K562 (cell line): ENCODE measurements at regions not wholly inside any gene's neighbourhood (a gene's known extent, or its start where the extent isn't known, plus 50 kb on each side); places are given as distances from the start of the nearest gene placed in this dataset.

ENCODE experiments used
- ATAC-seq: fragments of 200-7000 bp; cut with Tn5 transposase; 3 replicates; pipeline ENCODE4 v1.9.1; 2020; ENCODE audit warnings: moderate library complexity
- BruUV-seq: library from RNA; stranded (reverse); fragments of 400-500 nt; replicated peaks from 2 replicates; lab custom pipeline; 2021; lab: Mats Ljungman, UMichigan
- CTCF ChIA-PET: fragments of 300-600 bp; formaldehyde crosslinking; extraction: SDS; loops from one replicate; lab custom pipeline; 2021; ENCODE audit warnings: low intra/inter-chr PET ratio; lab: Yijun Ruan, JAX
- POLR2A ChIA-PET: fragments of 300-600, 350-650 bp; sonication (Branson Sonifier 250); formaldehyde crosslinking; extraction: SDS; loops from one replicate; lab custom pipeline; 2021; ENCODE audit warnings: antibody characterized with exemption, inconsistent platforms; lab: Yijun Ruan, JAX
- DNase-seq, 4 experiments: peaks; one replicate each; pipeline versions ENCODE4 v3.0.0 to v3.0.0-alpha.2; 2011 to 2018; ENCODE audit warnings: low spot score in 3 of 4, mixed read lengths in 3 of 4; ENCODE audit errors: extremely low read depth in 1 of 4
- FAIRE-seq: peaks from 2 replicates; lab custom pipeline; 2011; peaks lifted over from hg19 to GRCh38; lab: Jason Lieb, UNC
- H2AFZ ChIP-seq: 2 replicates; pipeline ENCODE4 v1.6.0; 2011; ENCODE audit warnings: low read depth, low read length, control low read depth, inconsistent platforms
- H3K27ac ChIP-seq: fragments of 200-600 bp; 3 replicates; pipeline ENCODE4 v1.8.0; 2011; ENCODE audit warnings: low read depth, mild to moderate bottlenecking, control low read depth, inconsistent platforms, low read length, moderate library complexity, mixed read lengths; ENCODE audit errors: extremely low read depth
- H3K27me3 ChIP-seq, 2 experiments: fragments of 300-600 bp in 1 of 2; 2 replicates in 1 of 2; 3 replicates in 1 of 2; pipeline versions ENCODE4 v1.6.0 to v1.8.0; 2011; ENCODE audit warnings: inconsistent platforms in 2 of 2, low read length in 2 of 2, mild to moderate bottlenecking in 1 of 2, mixed read lengths in 1 of 2, moderate library complexity in 1 of 2; ENCODE audit not compliant: control insufficient read depth in 2 of 2, insufficient read depth in 2 of 2
- H3K36me3 ChIP-seq: fragments of 300-600 bp; 3 replicates; pipeline ENCODE4 v1.8.0; 2011; ENCODE audit warnings: mild to moderate bottlenecking, low read length, inconsistent platforms; ENCODE audit not compliant: control insufficient read depth, insufficient read depth
- H3K4me1 ChIP-seq, 2 experiments: fragments of 200-600 bp in 1 of 2; replicated peaks in 1 of 2; 2 replicates in 1 of 2; 3 replicates in 1 of 2; pipeline versions ENCODE4 v1.5.1 to v1.8.0; 2011; ENCODE audit warnings: inconsistent platforms in 2 of 2, low read length in 2 of 2, mild to moderate bottlenecking in 1 of 2, mixed read lengths in 1 of 2, moderate library complexity in 1 of 2; ENCODE audit not compliant: control insufficient read depth in 2 of 2, insufficient read depth in 2 of 2
- H3K4me2 ChIP-seq: 2 replicates; pipeline ENCODE4 v1.6.1; 2011; ENCODE audit warnings: low read length, control low read depth, inconsistent platforms, mixed read lengths; ENCODE audit not compliant: insufficient read depth
- H3K4me3 ChIP-seq: fragments of 200-600 bp; sonication (generic), shearing (Covaris generic); 2 replicates; pipeline ENCODE4 v1.5.1; 2016; ENCODE audit warnings: control low read depth, inconsistent platforms
- H3K79me2 ChIP-seq: fragments of 200-600 bp; 3 replicates; pipeline ENCODE4 v1.8.0; 2011; ENCODE audit warnings: low read length, inconsistent platforms; ENCODE audit not compliant: control insufficient read depth, insufficient read depth
- H3K9ac ChIP-seq, 2 experiments: 2 replicates each; pipeline versions ENCODE4 v1.6.0 to v1.6.1; 2011; ENCODE audit warnings: low read depth in 2 of 2, low read length in 2 of 2, control low read depth in 1 of 2, inconsistent platforms in 1 of 2, mild to moderate bottlenecking in 1 of 2, mixed read lengths in 1 of 2; ENCODE audit not compliant: insufficient read depth in 1 of 2
- H3K9me1 ChIP-seq: one replicate; pipeline ENCODE4 v1.6.0; 2011; ENCODE audit warnings: inconsistent platforms, mild to moderate bottlenecking, low read length, moderate library complexity; ENCODE audit not compliant: control insufficient read depth, insufficient read depth
- H3K9me3 ChIP-seq: replicated peaks from 2 replicates; pipeline ENCODE4 v1.5.1; 2011; ENCODE audit warnings: low read depth, low read length, inconsistent platforms; ENCODE audit not compliant: control insufficient read depth, insufficient read depth
- H4K20me1 ChIP-seq: replicated peaks from 2 replicates; pipeline ENCODE4 v1.6.1; 2011; ENCODE audit warnings: low read length, inconsistent platforms, mixed read lengths; ENCODE audit not compliant: control insufficient read depth, insufficient read depth
- CBFB ChIP-seq: sonication (generic); formaldehyde crosslinking; IDR thresholded peaks from 2 replicates; pipeline ENCODE4 v1.4.0; 2020; ENCODE audit warnings: mild to moderate bottlenecking, missing genetic modification reagents
- ESRRB ChIP-seq: fragments of 250-450 bp; sonication (Bioruptor Pico); IDR thresholded peaks from 2 replicates; pipeline ENCODE4 v1.5.0; 2020; ENCODE audit warnings: mild to moderate bottlenecking, moderate library complexity, borderline replicate concordance
- FOXA3 ChIP-seq, 2 experiments: fragments of 450-650 bp in 1 of 2; sonication (generic) in 1 of 2; formaldehyde crosslinking; IDR thresholded peaks in 1 of 2; conservative IDR thresholded peaks in 1 of 2; 2 replicates each; pipeline versions ENCODE4 v1.4.0 to v1.8.0; 2020 to 2022; ENCODE audit warnings: mild to moderate bottlenecking in 2 of 2, missing genetic modification reagents in 1 of 2
- JUND ChIP-seq, 2 experiments: IDR thresholded peaks; 2 replicates in 1 of 2; 3 replicates in 1 of 2; pipeline ENCODE4 v1.6.1; 2011; ENCODE audit warnings: borderline replicate concordance in 2 of 2, low read depth in 2 of 2, low read length in 2 of 2, improper control_type of control experiment in 1 of 2, missing biosample characterization in 1 of 2, missing genetic modification characterization in 1 of 2, missing genetic modification reagents in 1 of 2
- KDM2B ChIP-seq: fragments of 250-450 bp; sonication (Bioruptor Pico); IDR thresholded peaks from 2 replicates; pipeline ENCODE4 v1.8.0; 2021; ENCODE audit warnings: mild to moderate bottlenecking, moderate library complexity
- NFRKB ChIP-seq: fragments of 450-650 bp; IDR thresholded peaks from 2 replicates; pipeline ENCODE4 v1.6.1; 2016; ENCODE audit warnings: low read depth
- PKNOX1 ChIP-seq: fragments of 450-650 bp; IDR thresholded peaks from 2 replicates; pipeline ENCODE4 v1.6.1; 2016
- POLR2H ChIP-seq: IDR thresholded peaks from 2 replicates; pipeline ENCODE4 v1.6.1; 2016; ENCODE audit warnings: missing genetic modification characterization, low read depth, mild to moderate bottlenecking, control low read depth, missing compliant biosample characterization, moderate library complexity
- TCF7 ChIP-seq: sonication (generic); IDR thresholded peaks from 2 replicates; pipeline ENCODE4 v1.6.1; 2016; ENCODE audit warnings: antibody characterized with exemption, borderline replicate concordance
- XRCC5 ChIP-seq: fragments of 200-400 bp; formaldehyde crosslinking; IDR thresholded peaks from 2 replicates; pipeline ENCODE4 v1.6.1; 2017; ENCODE audit warnings: low read depth, mild to moderate bottlenecking, low read length
- ZBED1 ChIP-seq: IDR thresholded peaks from 2 replicates; pipeline ENCODE4 v1.6.1; 2014
- ZFPM2 ChIP-seq: fragments of 250-450 bp; sonication (Bioruptor Pico); IDR thresholded peaks from 2 replicates; pipeline ENCODE4 v1.5.1; 2022; ENCODE audit warnings: mild to moderate bottlenecking
- WGBS: fragments of 100-300 bp; shearing (Covaris generic); methylation state at CpG from one replicate; pipeline ENCODE4 v1.1.6; 2016; ENCODE audit warnings: low coverage, mixed read lengths; ENCODE audit not compliant: insufficient coverage; ENCODE audit errors: missing lambda C conversion rate; 5-methylcytosine and 5-hydroxymethylcytosine counted together
- in situ Hi-C: fragments of 300-500 bp; cut with MboI; formaldehyde crosslinking; loops from 4 replicates; pipeline ENCODE4 v1.15.0; 2018; ENCODE audit warnings: inconsistent platforms, mixed read lengths
- intact Hi-C: fragments of 100-400 bp; cut with micrococcal nuclease; formaldehyde crosslinking; loops from 2 replicates; pipeline ENCODE4 v1.14.2; 2022
- TF ChIP-seq, protein P1 (sequence below): fragments of 250-450 bp; sonication (Bioruptor Pico); IDR thresholded peaks from 2 replicates; pipeline ENCODE4 v1.4.0; 2020
- TF ChIP-seq, protein P2 (sequence below): sonication (generic); formaldehyde crosslinking; IDR thresholded peaks from 2 replicates; pipeline ENCODE4 v1.4.0; 2020; ENCODE audit warnings: mild to moderate bottlenecking, missing genetic modification reagents
- TF ChIP-seq, protein P3 (sequence below): fragments of 200-800 bp; sonication (Bioruptor generic); IDR thresholded peaks from 2 replicates; pipeline ENCODE4 v1.6.1; 2017; ENCODE audit warnings: missing genetic modification characterization, missing compliant biosample characterization

DNA sequence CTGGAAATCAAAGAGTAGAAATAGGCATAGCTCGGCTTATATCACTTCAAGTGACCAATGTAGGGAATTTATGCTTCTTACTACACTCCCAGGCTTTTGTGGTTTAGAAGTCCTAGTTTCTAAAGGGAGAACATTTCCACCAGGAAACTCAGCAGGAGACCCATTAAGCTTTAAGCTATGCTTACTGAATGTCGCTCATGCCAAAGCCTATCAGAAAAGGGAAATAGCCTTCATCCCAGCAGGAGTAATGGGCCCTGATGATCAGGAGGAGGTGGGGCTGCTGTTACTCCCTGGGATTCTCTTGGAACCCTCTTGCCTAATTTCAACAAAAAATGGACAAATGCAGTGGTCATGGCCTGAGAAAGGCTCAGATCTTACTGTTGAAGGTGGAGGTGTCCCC is 54.5 kb upstream of the SEMA6A start:
- Histone ChIP-seq H2AFZ (no peak overlapping the region), H3K4me3 (no peak overlapping the region), H3K9me3 (no peaks in the 10 kb centered on the region), H3K36me3 (no peaks in the 10 kb centered on the region), H3K79me2 (no peaks in the 10 kb centered on the region), H3K9me1 (no peaks in the 10 kb centered on the region), H3K27ac (no peak overlapping the region), H3K27me3 (no peaks in the 10 kb centered on the region; a peak in 2 of 5 replicates), H3K9ac (no peak overlapping the region), H3K4me2 (no peak overlapping the region), H3K4me1 (no peaks in the 10 kb centered on the region; a peak in 1 of 5 replicates), H4K20me1 (no peaks in the 10 kb centered on the region; the same call in 1 of the 2 replicates)
- DNase-seq (no peak), ATAC-seq (no peak), FAIRE-seq (no peak)
- CTCF ChIA-PET: no interaction called here
- in situ Hi-C loops (no loop called here), intact Hi-C loops (no loop called here)
- POLR2A ChIA-PET: no interaction called here
- WGBS: 0% methylated on average over 2 of the region's 2 CpGs
- BruUV-seq: no TSS peak
- no peak for TF ChIP-seq XRCC5
- TF ChIP-seq FOXA3 (CRISPR knock-in tag; conservative IDR thresholded peaks at IDR 0.05 in 1 of 2, IDR thresholded peaks at IDR 0.05 in 1 of 2): no peak
- TF ChIP-seq TCF7: no peak
- no peak for TF ChIP-seq PKNOX1
- no peak for TF ChIP-seq ZFPM2 (CRISPR knock-in tag)
- TF ChIP-seq POLR2H (tag): no peak
- TF ChIP-seq ZBED1: no peak
- TF ChIP-seq, protein P1, sequence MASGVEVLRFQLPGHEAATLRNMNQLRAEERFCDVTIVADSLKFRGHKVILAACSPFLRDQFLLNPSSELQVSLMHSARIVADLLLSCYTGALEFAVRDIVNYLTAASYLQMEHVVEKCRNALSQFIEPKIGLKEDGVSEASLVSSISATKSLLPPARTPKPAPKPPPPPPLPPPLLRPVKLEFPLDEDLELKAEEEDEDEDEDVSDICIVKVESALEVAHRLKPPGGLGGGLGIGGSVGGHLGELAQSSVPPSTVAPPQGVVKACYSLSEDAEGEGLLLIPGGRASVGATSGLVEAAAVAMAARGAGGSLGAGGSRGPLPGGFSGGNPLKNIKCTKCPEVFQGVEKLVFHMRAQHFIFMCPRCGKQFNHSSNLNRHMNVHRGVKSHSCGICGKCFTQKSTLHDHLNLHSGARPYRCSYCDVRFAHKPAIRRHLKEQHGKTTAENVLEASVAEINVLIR (CRISPR knock-in tag): no peak
- TF ChIP-seq NFRKB: no peak
- TF ChIP-seq JUND (IDR thresholded peaks at IDR 0.05; ENCODE audit: borderline replicate concordance, low read depth, low read length): no peak
- TF ChIP-seq JUND (tag; IDR thresholded peaks at IDR 0.05; ENCODE audit: borderline replicate concordance, low read depth, low read length): no peak
- no peak for TF ChIP-seq CBFB (CRISPR knock-in tag)
- TF ChIP-seq KDM2B (CRISPR knock-in tag): no peak
- TF ChIP-seq ESRRB: no peak
- TF ChIP-seq, protein P2, sequence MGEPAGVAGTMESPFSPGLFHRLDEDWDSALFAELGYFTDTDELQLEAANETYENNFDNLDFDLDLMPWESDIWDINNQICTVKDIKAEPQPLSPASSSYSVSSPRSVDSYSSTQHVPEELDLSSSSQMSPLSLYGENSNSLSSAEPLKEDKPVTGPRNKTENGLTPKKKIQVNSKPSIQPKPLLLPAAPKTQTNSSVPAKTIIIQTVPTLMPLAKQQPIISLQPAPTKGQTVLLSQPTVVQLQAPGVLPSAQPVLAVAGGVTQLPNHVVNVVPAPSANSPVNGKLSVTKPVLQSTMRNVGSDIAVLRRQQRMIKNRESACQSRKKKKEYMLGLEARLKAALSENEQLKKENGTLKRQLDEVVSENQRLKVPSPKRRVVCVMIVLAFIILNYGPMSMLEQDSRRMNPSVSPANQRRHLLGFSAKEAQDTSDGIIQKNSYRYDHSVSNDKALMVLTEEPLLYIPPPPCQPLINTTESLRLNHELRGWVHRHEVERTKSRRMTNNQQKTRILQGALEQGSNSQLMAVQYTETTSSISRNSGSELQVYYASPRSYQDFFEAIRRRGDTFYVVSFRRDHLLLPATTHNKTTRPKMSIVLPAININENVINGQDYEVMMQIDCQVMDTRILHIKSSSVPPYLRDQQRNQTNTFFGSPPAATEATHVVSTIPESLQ (CRISPR knock-in tag): no peak
- TF ChIP-seq, protein P3, sequence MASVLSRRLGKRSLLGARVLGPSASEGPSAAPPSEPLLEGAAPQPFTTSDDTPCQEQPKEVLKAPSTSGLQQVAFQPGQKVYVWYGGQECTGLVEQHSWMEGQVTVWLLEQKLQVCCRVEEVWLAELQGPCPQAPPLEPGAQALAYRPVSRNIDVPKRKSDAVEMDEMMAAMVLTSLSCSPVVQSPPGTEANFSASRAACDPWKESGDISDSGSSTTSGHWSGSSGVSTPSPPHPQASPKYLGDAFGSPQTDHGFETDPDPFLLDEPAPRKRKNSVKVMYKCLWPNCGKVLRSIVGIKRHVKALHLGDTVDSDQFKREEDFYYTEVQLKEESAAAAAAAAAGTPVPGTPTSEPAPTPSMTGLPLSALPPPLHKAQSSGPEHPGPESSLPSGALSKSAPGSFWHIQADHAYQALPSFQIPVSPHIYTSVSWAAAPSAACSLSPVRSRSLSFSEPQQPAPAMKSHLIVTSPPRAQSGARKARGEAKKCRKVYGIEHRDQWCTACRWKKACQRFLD (CRISPR knock-in tag): no peak
- TF ChIP-seq, all 486 proteins: peak for 0
